ENCODE measurements at regions not wholly inside any gene's neighbourhood (a gene's known extent, or its start where the extent isn't known, plus 50 kb on each side); places are given as distances from the start of the nearest gene placed in this dataset.

DNA sequence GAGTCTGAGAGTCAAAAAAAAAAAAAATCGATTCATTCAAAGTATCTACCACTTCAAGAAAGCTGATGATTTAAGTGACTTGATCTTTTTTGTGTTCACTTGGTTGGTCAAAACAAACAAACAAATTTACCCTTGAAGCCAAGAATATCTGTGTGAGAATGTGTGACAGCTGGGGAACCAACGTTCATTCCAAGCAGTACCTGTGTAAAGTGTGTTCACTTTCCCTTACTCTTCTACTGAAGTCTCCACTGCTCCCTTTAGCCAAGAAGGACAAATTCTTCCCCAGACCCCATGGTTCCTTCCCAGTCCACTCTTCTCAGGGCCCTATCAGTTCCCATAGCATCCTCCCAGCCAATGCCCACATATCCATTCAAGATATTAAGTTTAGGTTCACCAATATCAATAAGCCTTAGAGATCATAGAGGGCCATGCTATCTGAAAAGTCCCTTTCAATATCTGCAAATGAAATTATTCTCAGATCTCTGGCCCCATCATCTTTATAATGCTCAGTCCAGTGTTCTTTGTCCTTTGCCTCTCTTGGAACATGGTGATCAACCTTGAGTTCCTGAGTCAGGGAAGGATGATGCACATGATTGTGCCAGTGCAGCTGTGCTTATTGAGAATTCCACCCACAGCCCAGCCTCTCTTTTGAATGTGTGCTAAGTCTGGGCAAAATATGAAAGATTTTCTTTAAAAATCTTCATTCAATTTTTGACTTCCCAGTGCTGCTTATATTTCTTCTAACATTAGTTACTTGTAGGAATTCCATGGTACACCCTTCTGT, 82.8 kb upstream of the DTNA start:
- TF ChIP-seq EZH2 (IDR thresholded peaks at IDR 0.05; ENCODE audit: borderline replicate concordance, low read length), result no peak
- TF ChIP-seq CTCF (IDR thresholded peaks at IDR 0.05; ENCODE audit: low read length), result no peak
